ENCODE measurements at regions not wholly inside any gene's neighbourhood (a gene's known extent, or its start where the extent isn't known, plus 50 kb on each side); places are given as distances from the start of the nearest gene placed in this dataset.

DNA sequence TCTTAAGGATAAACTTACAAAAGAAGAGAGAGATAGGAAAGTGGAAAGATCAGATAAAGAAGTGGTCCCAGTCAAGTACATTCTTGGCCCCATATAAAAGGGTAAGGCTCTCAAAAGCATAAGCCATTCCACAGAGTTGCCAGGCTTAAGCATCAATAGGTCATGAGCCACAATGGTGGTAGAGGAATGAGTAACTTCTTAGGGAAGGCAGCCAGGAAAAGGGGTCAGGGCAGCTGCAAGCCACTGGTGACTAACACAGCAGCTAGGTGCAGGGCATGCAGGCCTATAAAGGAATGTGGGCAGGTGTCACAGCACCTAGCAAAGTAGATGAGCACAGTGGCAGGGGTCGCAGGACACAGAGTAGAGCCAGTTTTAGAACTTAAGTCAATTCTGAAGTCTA is 302.6 kb upstream of the FAT3 start:
- 75 to 78% methylated on average over 1 of the region's 1 CpG for WGBS, 2 donors
- H3K27me3 ChIP-seq: no peaks in the 10 kb centered on the region
- no peaks in the 10 kb centered on the region for H3K4me1 ChIP-seq
- DNase-seq (no peak), ATAC-seq (ENCODE audit: low FRiP score in 2 of 2) (no peak)
- no peak for TF ChIP-seq CTCF (IDR thresholded peaks at IDR 0.05)
- no peak for TF ChIP-seq EP300 (IDR thresholded peaks at IDR 0.05)
- TF ChIP-seq POLR2AphosphoS5 (IDR thresholded peaks at IDR 0.05): no peak
- no peak for TF ChIP-seq POLR2A (IDR thresholded peaks at IDR 0.05)
- H3K36me3 ChIP-seq: no peaks in the 10 kb centered on the region
- no peaks in the 10 kb centered on the region for H3K9me3 ChIP-seq
- no peak overlapping the region for H3K27ac ChIP-seq
- H3K4me3 ChIP-seq: no peak overlapping the region

- Histone ChIP-seq H3K4me1 (no peaks in the 10 kb centered on the region), H3K27ac (no peak overlapping the region), H3K27me3 (no peaks in the 10 kb centered on the region), H3K36me3 (no peaks in the 10 kb centered on the region), H3K9me3 (no peaks in the 10 kb centered on the region), H3K4me3 (no peak overlapping the region)
- ATAC-seq (ENCODE audit: low FRiP score in 2 of 2) (no peak), DNase-seq (no peak)
- no peak for TF ChIP-seq POLR2AphosphoS5 (IDR thresholded peaks at IDR 0.05)
- TF ChIP-seq POLR2A (IDR thresholded peaks at IDR 0.05): no peak
- no peak for TF ChIP-seq CTCF (IDR thresholded peaks at IDR 0.05)
- no peak for TF ChIP-seq EP300 (IDR thresholded peaks at IDR 0.05)
These were observed 311.2 kb upstream of the FAT3 start for GRCh38 chr11:91913407-91913806.

DNA sequence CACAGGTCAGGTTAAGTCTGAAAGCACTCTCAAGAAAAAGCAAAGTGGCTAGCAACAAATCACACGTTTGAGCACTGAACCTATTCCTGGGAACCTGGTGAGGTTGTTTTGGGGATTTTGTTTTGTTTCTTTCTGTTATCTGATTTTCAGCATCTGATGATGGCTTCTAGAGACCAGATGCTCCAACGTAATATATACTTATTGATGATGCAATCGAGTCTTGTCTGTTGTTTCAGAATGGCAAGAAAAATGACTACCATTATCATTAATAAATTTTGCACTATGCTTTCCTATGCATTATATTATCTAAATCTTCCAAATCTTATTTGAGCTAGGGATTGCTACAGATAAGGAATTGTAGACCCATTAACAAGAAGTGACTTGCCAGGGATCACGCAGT is 312.3 kb upstream of the FAT3 start:
- TF ChIP-seq CTCF (IDR thresholded peaks at IDR 0.05): no peak
- TF ChIP-seq EP300 (IDR thresholded peaks at IDR 0.05): no peak
- TF ChIP-seq POLR2AphosphoS5 (IDR thresholded peaks at IDR 0.05): no peak
- TF ChIP-seq POLR2A (IDR thresholded peaks at IDR 0.05): no peak
- H3K4me1 ChIP-seq: no peaks in the 10 kb centered on the region
- ATAC-seq (ENCODE audit: low FRiP score in 2 of 2) (no peak), DNase-seq (no peak)
- no peak overlapping the region for H3K4me3 ChIP-seq
- WGBS, 2 donors: 73 to 75% methylated on average over 4 of the region's 4 CpGs
- no peaks in the 10 kb centered on the region for H3K36me3 ChIP-seq
- H3K27me3 ChIP-seq: no peaks in the 10 kb centered on the region
- H3K9me3 ChIP-seq: no peaks in the 10 kb centered on the region
- H3K27ac ChIP-seq: no peak overlapping the region

DNA sequence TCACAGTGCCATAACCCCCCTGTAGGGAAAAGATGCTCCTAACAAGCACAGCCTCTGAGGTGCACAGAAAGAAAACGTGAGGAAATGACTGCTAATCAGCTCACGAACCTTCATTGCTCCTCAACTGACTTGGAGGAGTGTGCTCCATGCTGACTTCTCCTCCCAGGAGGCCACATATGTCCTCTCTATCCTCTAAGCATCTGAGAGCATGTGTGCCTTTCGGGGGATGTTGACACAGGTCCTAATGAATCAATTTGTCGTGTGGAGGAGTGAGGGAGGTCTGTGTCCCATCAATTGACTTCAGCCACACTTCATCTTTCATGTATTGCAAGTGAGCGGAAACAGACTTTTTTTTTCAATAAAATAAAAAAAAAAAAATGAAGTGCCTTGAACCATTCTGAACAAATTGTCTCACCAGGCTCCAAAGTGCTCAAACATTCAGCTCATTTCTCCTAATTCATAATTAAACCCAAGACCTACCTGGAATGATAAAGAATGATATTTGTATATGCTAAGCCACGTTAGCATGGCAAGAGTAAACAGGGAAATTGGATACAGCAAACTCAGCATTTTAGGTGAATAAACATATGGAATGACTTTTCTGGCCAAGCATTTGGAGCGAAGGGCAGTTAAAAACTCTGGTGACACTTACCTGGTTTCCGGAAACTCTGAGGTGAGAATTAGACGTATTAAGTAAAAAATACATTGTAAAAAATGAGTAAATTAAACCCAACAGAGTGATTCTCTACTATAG is 317.6 kb upstream of the FAT3 start:
- ATAC-seq (ENCODE audit: low FRiP score in 2 of 2) (no peak), DNase-seq (no peak)
- no peaks in the 10 kb centered on the region for H3K27me3 ChIP-seq
- H3K27ac ChIP-seq: no peak overlapping the region
- TF ChIP-seq POLR2A (IDR thresholded peaks at IDR 0.05) (no peak), POLR2AphosphoS5 (IDR thresholded peaks at IDR 0.05) (no peak), CTCF (IDR thresholded peaks at IDR 0.05) (no peak), EP300 (IDR thresholded peaks at IDR 0.05) (no peak)
- 66 to 75% methylated on average over 9 of the region's 9 CpGs for WGBS, 2 donors
- no peak overlapping the region for H3K4me3 ChIP-seq
- no peaks in the 10 kb centered on the region for H3K9me3 ChIP-seq
- H3K4me1 ChIP-seq: no peaks in the 10 kb centered on the region
- H3K36me3 ChIP-seq: no peaks in the 10 kb centered on the region
